PC-9 (cell line): ENCODE measurements at regions not wholly inside any gene's neighbourhood (a gene's known extent, or its start where the extent isn't known, plus 50 kb on each side); places are given as distances from the start of the nearest gene placed in this dataset.

Experiments used
- BruUV-seq: library from RNA; stranded (reverse); fragments of 400-500 nt; replicated peaks from 2 replicates; lab custom pipeline; 2021; lab: Mats Ljungman, UMichigan
- CTCF ChIA-PET: fragments of 300-600 bp; sonication (Branson Sonifier 250); formaldehyde crosslinking; loops from one replicate; lab custom pipeline; 2022; ENCODE audit warnings: antibody characterized with exemption; lab: Charles Lee
- POLR2A ChIA-PET: fragments of 300-600 bp; sonication (Branson Sonifier 250); formaldehyde crosslinking; loops from one replicate; lab custom pipeline; 2022; ENCODE audit warnings: antibody characterized with exemption; ENCODE audit not compliant: unreplicated experiment; lab: Charles Lee
- DNase-seq, 2 experiments: peaks; one replicate each; pipeline versions ENCODE4 v3.0.0 to v3.0.0-alpha.2; 2015 to 2022; ENCODE audit warnings: mixed read lengths in 1 of 2
- H2AFZ ChIP-seq: fragments of 200-600 bp; sonication (generic); 2 replicates; pipeline ENCODE4 v1.8.1; 2017; ENCODE audit warnings: antibody characterized with exemption
- H3F3A ChIP-seq: fragments of 200-600 bp; sonication (generic); 2 replicates; pipeline ENCODE4 v1.8.1; 2017; ENCODE audit warnings: antibody characterized with exemption, mild to moderate bottlenecking, low read depth; ENCODE audit not compliant: insufficient read depth
- H3K27ac ChIP-seq: fragments of 200-600 bp; sonication (generic); 2 replicates; pipeline ENCODE4 v1.6.1; 2016; ENCODE audit warnings: mixed run types
- H3K27me3 ChIP-seq: fragments of 200-600 bp; sonication (generic); 2 replicates; pipeline ENCODE4 v1.6.1; 2016; ENCODE audit warnings: low read depth, mixed run types; ENCODE audit not compliant: insufficient read depth
- H3K36me3 ChIP-seq: fragments of 200-600 bp; sonication (generic); 2 replicates; pipeline ENCODE4 v1.6.1; 2016; ENCODE audit warnings: low read depth, mixed run types
- H3K4me1 ChIP-seq: fragments of 200-600 bp; sonication (generic); replicated peaks from 2 replicates; pipeline ENCODE4 v1.6.1; 2016; ENCODE audit warnings: mixed run types; ENCODE audit not compliant: insufficient read depth
- H3K4me2 ChIP-seq: fragments of 200-600 bp; sonication (generic); 2 replicates; pipeline ENCODE4 v1.6.1; 2017; ENCODE audit warnings: mixed run types
- H3K4me3 ChIP-seq: fragments of 200-600 bp; sonication (generic); 2 replicates; pipeline ENCODE4 v1.6.1; 2016; ENCODE audit warnings: mixed run types
- H3K79me2 ChIP-seq: fragments of 200-600 bp; sonication (generic); 2 replicates; pipeline ENCODE4 v1.6.1; 2017; ENCODE audit warnings: low read depth, mixed run types
- H3K9me2 ChIP-seq: fragments of 200-600 bp; sonication (generic); 2 replicates; pipeline ENCODE4 v1.8.1; 2017; ENCODE audit warnings: mild to moderate bottlenecking; ENCODE audit not compliant: insufficient read depth
- H3K9me3 ChIP-seq: fragments of 200-600 bp; sonication (generic); 2 replicates; pipeline ENCODE4 v1.8.1; 2016; ENCODE audit warnings: low read depth; ENCODE audit not compliant: insufficient read depth
- H4K20me1 ChIP-seq: fragments of 200-600 bp; sonication (generic); 2 replicates; pipeline ENCODE4 v1.8.1; 2017; ENCODE audit not compliant: insufficient read depth
- EZH2 ChIP-seq: fragments of 200-600 bp; sonication (generic); IDR thresholded peaks from 2 replicates; pipeline ENCODE4 v1.8.0; 2017; ENCODE audit warnings: antibody characterized with exemption, low read depth
- intact Hi-C: fragments of 100-400 bp; cut with micrococcal nuclease; formaldehyde crosslinking; loops from one replicate; pipeline ENCODE4 v1.10.0; 2022; ENCODE audit not compliant: unreplicated experiment
- TF ChIP-seq, protein P1 (sequence below): fragments of 200-600 bp; sonication (generic); conservative IDR thresholded peaks from 2 replicates; pipeline ENCODE4 v1.6.1; 2017; ENCODE audit warnings: mixed run types, antibody characterized with exemption, mild to moderate bottlenecking, moderate library complexity

GRCh38 chr13:97797553-97797952 lies 155.9 kb upstream of the IPO5 start:
- Histone ChIP-seq H3K4me1 (0 out of 2 replicates have a peak, but pooled peaks cover 6% of the 10 kb centered on the region), H3F3A (no peaks in the 10 kb centered on the region; the same call in 1 of the 2 replicates), H3K36me3 (no peaks in the 10 kb centered on the region), H3K27me3 (no peaks in the 10 kb centered on the region), H3K9me3 (no peaks in the 10 kb centered on the region; the same call in 1 of the 2 replicates), H3K9me2 (no peaks in the 10 kb centered on the region), H3K27ac (no peak overlapping the region), H2AFZ (no peak overlapping the region), H3K79me2 (no peaks in the 10 kb centered on the region), H4K20me1 (no peaks in the 10 kb centered on the region), H3K4me3 (no peak overlapping the region), H3K4me2 (no peak overlapping the region)
- ChIA-PET CTCF (no interaction called here), POLR2A (no interaction called here)
- intact Hi-C loops, result no loop called here
- no peak for DNase-seq
- TF ChIP-seq, protein P1, sequence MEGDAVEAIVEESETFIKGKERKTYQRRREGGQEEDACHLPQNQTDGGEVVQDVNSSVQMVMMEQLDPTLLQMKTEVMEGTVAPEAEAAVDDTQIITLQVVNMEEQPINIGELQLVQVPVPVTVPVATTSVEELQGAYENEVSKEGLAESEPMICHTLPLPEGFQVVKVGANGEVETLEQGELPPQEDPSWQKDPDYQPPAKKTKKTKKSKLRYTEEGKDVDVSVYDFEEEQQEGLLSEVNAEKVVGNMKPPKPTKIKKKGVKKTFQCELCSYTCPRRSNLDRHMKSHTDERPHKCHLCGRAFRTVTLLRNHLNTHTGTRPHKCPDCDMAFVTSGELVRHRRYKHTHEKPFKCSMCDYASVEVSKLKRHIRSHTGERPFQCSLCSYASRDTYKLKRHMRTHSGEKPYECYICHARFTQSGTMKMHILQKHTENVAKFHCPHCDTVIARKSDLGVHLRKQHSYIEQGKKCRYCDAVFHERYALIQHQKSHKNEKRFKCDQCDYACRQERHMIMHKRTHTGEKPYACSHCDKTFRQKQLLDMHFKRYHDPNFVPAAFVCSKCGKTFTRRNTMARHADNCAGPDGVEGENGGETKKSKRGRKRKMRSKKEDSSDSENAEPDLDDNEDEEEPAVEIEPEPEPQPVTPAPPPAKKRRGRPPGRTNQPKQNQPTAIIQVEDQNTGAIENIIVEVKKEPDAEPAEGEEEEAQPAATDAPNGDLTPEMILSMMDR, result no peak
- no peak for TF ChIP-seq EZH2
- no TSS peak for BruUV-seq

- no peaks in the 10 kb centered on the region for H3K9me2 ChIP-seq
- TF ChIP-seq EZH2, result no peak
- TF ChIP-seq, protein P1, result no peak
- 0 out of 2 replicates have a peak, but pooled peaks cover 6% of the 10 kb centered on the region for H3K4me1 ChIP-seq
- H4K20me1 ChIP-seq, result no peaks in the 10 kb centered on the region
- CTCF ChIA-PET, result no interaction called here
- no peaks in the 10 kb centered on the region for H3K27me3 ChIP-seq
- no peak overlapping the region; the same call in 1 of the 2 replicates for H3K4me3 ChIP-seq
- no peak overlapping the region for H2AFZ ChIP-seq
- no peaks in the 10 kb centered on the region for H3K36me3 ChIP-seq
- POLR2A ChIA-PET, result no interaction called here
- H3K4me2 ChIP-seq, result peak overlapping the region; percentile 43; the same call in 1 of the 2 replicates
- no TSS peak for BruUV-seq
- no peaks in the 10 kb centered on the region for H3K79me2 ChIP-seq
- no peak overlapping the region for H3K27ac ChIP-seq
- no peaks in the 10 kb centered on the region; the same call in 1 of the 2 replicates for H3K9me3 ChIP-seq
- peak in 1 of 2 experiments; percentile 53 for DNase-seq
- H3F3A ChIP-seq, result no peaks in the 10 kb centered on the region; the same call in 1 of the 2 replicates
- intact Hi-C loops, result no loop called here
Observed at GRCh38 chr13:97798171-97798821, 155.2 kb upstream of the IPO5 start.

- CTCF ChIA-PET, result no interaction called here
- Histone ChIP-seq H3K79me2 (no peaks in the 10 kb centered on the region), H3K4me2 (peak overlapping the region; percentile 43; the same call in 1 of the 2 replicates), H4K20me1 (no peaks in the 10 kb centered on the region), H3K36me3 (no peaks in the 10 kb centered on the region), H3K4me3 (no peak overlapping the region), H3K9me3 (no peaks in the 10 kb centered on the region; the same call in 1 of the 2 replicates), H3F3A (no peaks in the 10 kb centered on the region; the same call in 1 of the 2 replicates), H3K27me3 (no peaks in the 10 kb centered on the region), H3K9me2 (no peaks in the 10 kb centered on the region), H3K27ac (no peak overlapping the region), H2AFZ (no peak overlapping the region), H3K4me1 (0 out of 2 replicates have a peak, but pooled peaks cover 6% of the 10 kb centered on the region)
- POLR2A ChIA-PET, result interaction anchor here (0.6 kb wide), 1 partner anchor 571 kb away, joined by 9 read pairs; no protein-coding TSS in a partner anchor
- intact Hi-C loops, result no loop called here
- DNase-seq, result no peak
- no TSS peak for BruUV-seq
- TF ChIP-seq, protein P1, result no peak
- TF ChIP-seq EZH2, result no peak
Observed at GRCh38 chr13:97798836-97799235, 154.6 kb upstream of the IPO5 start.
